ENCODE measurements at regions not wholly inside any gene's neighbourhood (a gene's known extent, or its start where the extent isn't known, plus 50 kb on each side); places are given as distances from the start of the nearest gene placed in this dataset.

DNA sequence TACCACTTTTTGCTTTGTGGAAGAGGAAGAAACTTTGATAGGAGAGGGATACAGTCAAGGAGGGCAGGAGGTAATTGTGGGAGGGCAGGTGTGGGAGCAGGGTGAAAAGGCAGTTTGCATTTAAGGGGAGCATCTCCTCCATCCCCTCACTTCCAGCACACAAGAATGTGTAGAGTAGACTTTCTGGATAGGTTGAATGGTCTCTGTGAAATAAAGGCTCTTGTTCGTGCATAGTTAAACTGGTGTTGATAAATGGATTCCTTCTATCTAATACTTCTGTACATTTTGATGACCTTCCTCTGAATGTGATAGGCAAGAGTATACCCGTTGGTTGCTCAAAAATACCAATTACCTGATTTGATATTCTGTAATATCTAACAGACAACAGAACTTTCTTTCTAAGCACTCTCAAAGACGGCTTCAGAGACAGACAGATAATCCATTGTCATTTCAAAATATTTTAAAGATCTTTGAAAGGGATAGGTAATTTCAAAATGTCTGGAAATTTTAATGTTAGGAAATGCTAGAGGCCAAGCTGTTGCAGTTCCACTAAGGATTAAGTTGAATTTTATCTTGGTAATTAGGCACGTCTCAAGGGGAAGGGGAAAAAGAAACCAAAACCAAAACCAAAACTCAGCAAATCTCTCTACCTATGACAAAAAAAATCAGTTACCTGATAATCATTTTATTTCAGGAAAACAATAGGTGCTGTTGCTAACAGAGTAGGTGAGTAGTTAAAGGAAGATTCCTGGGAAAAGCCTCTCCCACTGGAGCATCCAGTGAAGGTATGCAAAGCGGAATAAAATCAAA, 302.6 kb downstream of the COG6 start:
- Histone ChIP-seq H4K20me1 (ENCODE audit: low read depth) (no peaks in the 10 kb centered on the region), H3K4me1 (no peaks in the 10 kb centered on the region), H3K4me3 (no peak overlapping the region), H3K4me2 (no peak overlapping the region), H3K9ac (no peak overlapping the region), H3K27ac (no peak overlapping the region), H3F3A (ENCODE audit: low read depth) (no peaks in the 10 kb centered on the region), H3K9me3 (ENCODE audit: low read depth) (no peaks in the 10 kb centered on the region), H3K36me3 (no peaks in the 10 kb centered on the region), H3K79me2 (ENCODE audit: low read depth) (no peaks in the 10 kb centered on the region), H3K27me3 (no peaks in the 10 kb centered on the region), H2AFZ (replicated peaks) (no peak overlapping the region)
- Mint-ChIP-seq H3K4me3 (no peak overlapping the region), H3K27me3 (ENCODE audit: insufficient read depth, low read depth) (no peaks in the 10 kb centered on the region), H3K27ac (no peak overlapping the region), H3K9me3 (no peaks in the 10 kb centered on the region), H3K36me3 (no peaks in the 10 kb centered on the region), H3K4me1 (peaks cover 8% of the 10 kb centered on the region)
- TF ChIP-seq EZH2 (IDR thresholded peaks at IDR 0.05) (no peak), EZH2phosphoT487 (IDR thresholded peaks at IDR 0.05) (no peak)
- TF ChIP-seq, protein P1, sequence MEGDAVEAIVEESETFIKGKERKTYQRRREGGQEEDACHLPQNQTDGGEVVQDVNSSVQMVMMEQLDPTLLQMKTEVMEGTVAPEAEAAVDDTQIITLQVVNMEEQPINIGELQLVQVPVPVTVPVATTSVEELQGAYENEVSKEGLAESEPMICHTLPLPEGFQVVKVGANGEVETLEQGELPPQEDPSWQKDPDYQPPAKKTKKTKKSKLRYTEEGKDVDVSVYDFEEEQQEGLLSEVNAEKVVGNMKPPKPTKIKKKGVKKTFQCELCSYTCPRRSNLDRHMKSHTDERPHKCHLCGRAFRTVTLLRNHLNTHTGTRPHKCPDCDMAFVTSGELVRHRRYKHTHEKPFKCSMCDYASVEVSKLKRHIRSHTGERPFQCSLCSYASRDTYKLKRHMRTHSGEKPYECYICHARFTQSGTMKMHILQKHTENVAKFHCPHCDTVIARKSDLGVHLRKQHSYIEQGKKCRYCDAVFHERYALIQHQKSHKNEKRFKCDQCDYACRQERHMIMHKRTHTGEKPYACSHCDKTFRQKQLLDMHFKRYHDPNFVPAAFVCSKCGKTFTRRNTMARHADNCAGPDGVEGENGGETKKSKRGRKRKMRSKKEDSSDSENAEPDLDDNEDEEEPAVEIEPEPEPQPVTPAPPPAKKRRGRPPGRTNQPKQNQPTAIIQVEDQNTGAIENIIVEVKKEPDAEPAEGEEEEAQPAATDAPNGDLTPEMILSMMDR (IDR thresholded peaks at IDR 0.05), result no peak
- DNase-seq (ENCODE audit: low spot score), result no peak

DNA sequence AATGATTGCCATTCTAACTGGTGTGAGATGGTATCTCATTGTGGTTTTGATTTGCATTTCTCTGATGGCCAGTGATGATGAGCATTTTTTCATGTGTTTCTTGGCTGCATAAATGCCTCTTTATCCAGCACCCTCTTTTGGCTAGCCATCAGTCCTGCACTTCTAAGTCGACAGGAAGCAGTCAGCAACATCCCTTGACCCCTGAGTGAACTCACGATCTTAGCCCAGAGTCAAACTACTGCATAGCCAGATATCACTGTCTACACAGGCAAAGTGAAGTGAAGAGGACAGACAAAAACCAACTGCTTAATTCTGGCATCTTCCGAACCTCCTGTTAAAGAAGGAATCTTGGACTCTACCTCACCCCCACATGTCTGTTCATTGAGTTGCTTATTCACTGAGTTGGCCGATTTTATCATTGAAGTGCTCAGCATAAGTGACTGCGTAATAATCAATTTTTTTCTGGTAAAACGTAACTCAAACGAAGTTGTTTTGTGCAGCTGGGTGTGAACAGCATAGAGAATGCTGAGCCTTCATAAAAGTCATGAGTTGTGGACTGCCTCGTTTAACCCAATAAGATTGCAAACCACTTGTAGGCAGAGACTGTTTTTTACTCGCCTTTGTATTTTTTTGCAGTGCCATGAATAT, 304.2 kb downstream of the COG6 start:
- no peak overlapping the region for H3K9ac ChIP-seq
- H3K27me3 Mint-ChIP-seq (ENCODE audit: insufficient read depth, low read depth), result no peaks in the 10 kb centered on the region
- no peak overlapping the region for H3K27ac Mint-ChIP-seq
- H3K4me3 ChIP-seq, result no peak overlapping the region
- no peak overlapping the region for H2AFZ ChIP-seq (replicated peaks)
- no peaks in the 10 kb centered on the region for H3K36me3 ChIP-seq
- no peaks in the 10 kb centered on the region for H3K4me1 ChIP-seq
- H3K27me3 ChIP-seq, result no peaks in the 10 kb centered on the region
- no peaks in the 10 kb centered on the region for H3K9me3 Mint-ChIP-seq
- TF ChIP-seq, protein P1 (IDR thresholded peaks at IDR 0.05), result no peak
- no peak for TF ChIP-seq EZH2phosphoT487 (IDR thresholded peaks at IDR 0.05)
- no peak for DNase-seq (ENCODE audit: low spot score)
- no peaks in the 10 kb centered on the region for H3F3A ChIP-seq (ENCODE audit: low read depth)
- H3K4me3 Mint-ChIP-seq, result no peak overlapping the region
- no peaks in the 10 kb centered on the region for H4K20me1 ChIP-seq (ENCODE audit: low read depth)
- peaks cover 7% of the 10 kb centered on the region for H3K4me1 Mint-ChIP-seq
- no peak overlapping the region for H3K4me2 ChIP-seq
- no peak overlapping the region for H3K27ac ChIP-seq
- H3K36me3 Mint-ChIP-seq, result no peaks in the 10 kb centered on the region
- H3K79me2 ChIP-seq (ENCODE audit: low read depth), result no peaks in the 10 kb centered on the region
- no peaks in the 10 kb centered on the region for H3K9me3 ChIP-seq (ENCODE audit: low read depth)

DNA sequence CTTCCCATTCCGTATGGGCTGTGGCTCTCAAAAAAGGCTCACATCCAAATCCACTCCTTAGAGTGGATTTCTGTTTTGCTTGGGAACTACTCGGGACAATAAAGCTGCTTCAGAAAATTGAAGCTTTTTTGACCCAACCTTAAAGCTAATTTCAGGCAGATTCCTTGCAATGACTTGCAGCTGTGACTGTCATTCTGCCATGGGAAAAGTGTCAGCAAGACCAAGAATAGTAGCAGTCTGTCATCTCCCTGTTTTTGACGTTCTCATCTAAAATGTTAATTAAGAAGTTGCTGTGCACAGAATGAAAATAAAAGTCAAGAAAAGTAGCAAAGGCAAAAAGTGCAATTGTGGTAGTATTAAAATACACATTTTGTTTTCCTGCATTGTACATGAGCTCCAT, 304.7 kb downstream of the COG6 start:
- Histone ChIP-seq H3K4me1 (no peaks in the 10 kb centered on the region), H3K79me2 (ENCODE audit: low read depth) (no peaks in the 10 kb centered on the region), H3K36me3 (no peaks in the 10 kb centered on the region), H2AFZ (replicated peaks) (no peak overlapping the region), H3K9ac (no peak overlapping the region), H3K4me3 (no peak overlapping the region), H4K20me1 (ENCODE audit: low read depth) (no peaks in the 10 kb centered on the region), H3K9me3 (ENCODE audit: low read depth) (no peaks in the 10 kb centered on the region), H3K27ac (no peak overlapping the region), H3K4me2 (no peak overlapping the region), H3K27me3 (no peaks in the 10 kb centered on the region), H3F3A (ENCODE audit: low read depth) (no peaks in the 10 kb centered on the region)
- TF ChIP-seq EZH2phosphoT487 (IDR thresholded peaks at IDR 0.05), result no peak
- TF ChIP-seq, protein P1 (IDR thresholded peaks at IDR 0.05), result no peak
- no peak for TF ChIP-seq EZH2 (IDR thresholded peaks at IDR 0.05)
- Mint-ChIP-seq H3K36me3 (no peaks in the 10 kb centered on the region), H3K27me3 (ENCODE audit: insufficient read depth, low read depth) (no peaks in the 10 kb centered on the region), H3K27ac (no peak overlapping the region), H3K4me1 (peaks cover 7% of the 10 kb centered on the region), H3K9me3 (no peaks in the 10 kb centered on the region), H3K4me3 (no peak overlapping the region)
- no peak for DNase-seq (ENCODE audit: low spot score)
